Stimulated activated naive B cell treated with anti-CD40 and anti-IgM and Interleukin-4, amounts not matched to agents 10 μg/mL and 1 μg/mL and 100 μg/mL, for 72 hours (primary cell): ENCODE measurements at regions not wholly inside any gene's neighbourhood (a gene's known extent, or its start where the extent isn't known, plus 50 kb on each side); places are given as distances from the start of the nearest gene placed in this dataset.
"Not testable (repeated sequence)": the region's sequence is repeated elsewhere in the genome, so short reads cannot be mapped to it uniquely, and the experiment has no call there.

ENCODE experiments used
- ATAC-seq, 2 donors: fragments of 150-1000 bp; cut with Tn5 transposase; replicated peaks; 2 replicates each; pipeline ENCODE4 v1.10.0; 2021; ENCODE audit warnings: moderate library complexity in 1 of 2
- DNase-seq: peaks from one replicate; pipeline ENCODE4 v3.0.0; 2021
- H3K27ac Mint-ChIP-seq: one replicate; pipeline ENCODE4 v1.8.0; 2022; ENCODE audit warnings: mild to moderate bottlenecking, mixed read lengths
- H3K27me3 Mint-ChIP-seq, 2 donors: one replicate each; pipeline ENCODE4 v1.8.0; 2022; ENCODE audit warnings: mixed read lengths in 2 of 2
- H3K36me3 Mint-ChIP-seq, 2 donors: one replicate each; pipeline ENCODE4 v1.8.0; 2022; ENCODE audit warnings: mixed read lengths in 2 of 2, mild to moderate bottlenecking in 1 of 2
- H3K4me1 Mint-ChIP-seq, 2 donors: one replicate each; pipeline ENCODE4 v1.8.0; 2022; ENCODE audit warnings: mixed read lengths in 2 of 2, mild to moderate bottlenecking in 1 of 2
- H3K4me3 Mint-ChIP-seq, 2 donors: one replicate each; pipeline ENCODE4 v1.8.0; 2022; ENCODE audit warnings: mild to moderate bottlenecking in 2 of 2, mixed read lengths in 2 of 2, moderate library complexity in 1 of 2
- H3K9me3 Mint-ChIP-seq, 2 donors: one replicate each; pipeline ENCODE4 v1.8.0; 2022; ENCODE audit warnings: mixed read lengths in 2 of 2, mild to moderate bottlenecking in 1 of 2

GRCh38 chr4:74555843-74556242 is 110.9 kb downstream of the AREG start:
- peaks cover 1 to 6% of the 10 kb centered on the region in 2 donors for H3K9me3 Mint-ChIP-seq
- H3K4me3 Mint-ChIP-seq: no peak overlapping the region
- H3K4me1 Mint-ChIP-seq: no peaks in the 10 kb centered on the region
- no peaks in the 10 kb centered on the region for H3K36me3 Mint-ChIP-seq
- H3K27me3 Mint-ChIP-seq: no peaks in the 10 kb centered on the region
- ATAC-seq (no peak), DNase-seq (no peak)
- no peak overlapping the region for H3K27ac Mint-ChIP-seq

- Mint-ChIP-seq H3K9me3 (peaks cover 6 to 12% of the 10 kb centered on the region in 2 donors), H3K27ac (no peak overlapping the region), H3K27me3 (peaks cover 0 to 5% of the 10 kb centered on the region in 2 donors), H3K4me1 (no peaks in the 10 kb centered on the region), H3K4me3 (no peak overlapping the region), H3K36me3 (peaks cover 0 to 4% of the 10 kb centered on the region in 2 donors)
- no peak for ATAC-seq
- no peak for DNase-seq
Measured at GRCh38 chr4:74559853-74560252, 114.9 kb downstream of the AREG start.

GRCh38 chr4:74567981-74568380 is 123.0 kb downstream of the AREG start:
- Mint-ChIP-seq H3K27me3 (peaks cover 0 to 5% of the 10 kb centered on the region in 2 donors), H3K36me3 (peaks cover 0 to 4% of the 10 kb centered on the region in 2 donors)
- DNase-seq: no peak

GRCh38 chr4:74570095-74570494 is 125.2 kb downstream of the AREG start:
- H3K27ac Mint-ChIP-seq: no peak overlapping the region
- H3K9me3 Mint-ChIP-seq: peaks cover 8% of the 10 kb centered on the region in 2 donors
- H3K27me3 Mint-ChIP-seq: peaks cover 0 to 6% of the 10 kb centered on the region in 2 donors
- no peak for DNase-seq
- H3K36me3 Mint-ChIP-seq: no peaks in the 10 kb centered on the region
- no peak overlapping the region for H3K4me3 Mint-ChIP-seq
- ATAC-seq: no peak
- H3K4me1 Mint-ChIP-seq: no peaks in the 10 kb centered on the region

More at GRCh38 chr4:74567981-74568380, 123.0 kb downstream of the AREG start:
- H3K27ac Mint-ChIP-seq: no peak overlapping the region
- no peak overlapping the region for H3K4me3 Mint-ChIP-seq
- ATAC-seq: no peak
- no peaks in the 10 kb centered on the region for H3K4me1 Mint-ChIP-seq
- H3K9me3 Mint-ChIP-seq: peaks cover 11 to 14% of the 10 kb centered on the region in 2 donors

GRCh38 chr4:74578329-74578728 is 133.4 kb downstream of the AREG start:
- ATAC-seq (no peak), DNase-seq (no peak)
- H3K9me3 Mint-ChIP-seq: peaks cover 0 to 2% of the 10 kb centered on the region in 2 donors
- H3K27me3 Mint-ChIP-seq: peaks cover 0 to 15% of the 10 kb centered on the region in 2 donors
- H3K4me3 Mint-ChIP-seq: no peak overlapping the region
- H3K27ac Mint-ChIP-seq: no peak overlapping the region
- no peaks in the 10 kb centered on the region for H3K4me1 Mint-ChIP-seq
- H3K36me3 Mint-ChIP-seq: no peaks in the 10 kb centered on the region

GRCh38 chr4:74578865-74579264 is 133.9 kb downstream of the AREG start:
- not testable (repeated sequence) for ATAC-seq, DNase-seq, H3K4me1 Mint-ChIP-seq, H3K36me3 Mint-ChIP-seq, H3K27ac Mint-ChIP-seq, H3K9me3 Mint-ChIP-seq, H3K4me3 Mint-ChIP-seq
- H3K27me3 Mint-ChIP-seq: peaks cover 0 to 15% of the 10 kb centered on the region in 2 donors

GRCh38 chr4:74583089-74583700 is 138.3 kb downstream of the AREG start:
- no peak overlapping the region for H3K4me3 Mint-ChIP-seq
- no peaks in the 10 kb centered on the region for H3K4me1 Mint-ChIP-seq
- H3K27ac Mint-ChIP-seq: no peak overlapping the region
- no peaks in the 10 kb centered on the region for H3K36me3 Mint-ChIP-seq
- DNase-seq (no peak), ATAC-seq (no peak)
- no peaks in the 10 kb centered on the region for H3K9me3 Mint-ChIP-seq
- peaks cover 0 to 9% of the 10 kb centered on the region in 2 donors for H3K27me3 Mint-ChIP-seq

- ATAC-seq (no peak), DNase-seq (no peak)
- Mint-ChIP-seq H3K27me3 (peaks cover 0 to 9% of the 10 kb centered on the region in 2 donors), H3K9me3 (no peaks in the 10 kb centered on the region), H3K4me1 (no peaks in the 10 kb centered on the region), H3K36me3 (no peaks in the 10 kb centered on the region), H3K27ac (no peak overlapping the region), H3K4me3 (no peak overlapping the region)
Measured at GRCh38 chr4:74583757-74584156, 138.8 kb downstream of the AREG start.

GRCh38 chr4:74588350-74588749 is 143.4 kb downstream of the AREG start:
- Mint-ChIP-seq H3K4me1 (no peaks in the 10 kb centered on the region), H3K27me3 (peaks cover 0 to 6% of the 10 kb centered on the region in 2 donors), H3K9me3 (peaks cover 0 to 4% of the 10 kb centered on the region in 2 donors), H3K27ac (no peak overlapping the region), H3K36me3 (no peaks in the 10 kb centered on the region), H3K4me3 (no peak overlapping the region)
- ATAC-seq (no peak), DNase-seq (no peak)

- Mint-ChIP-seq H3K27me3 (peaks cover 0 to 6% of the 10 kb centered on the region in 2 donors), H3K4me1 (no peaks in the 10 kb centered on the region), H3K27ac (no peak overlapping the region), H3K4me3 (no peak overlapping the region), H3K36me3 (no peaks in the 10 kb centered on the region), H3K9me3 (peaks cover 0 to 4% of the 10 kb centered on the region in 2 donors)
- no peak for ATAC-seq
- no peak for DNase-seq
Measured at GRCh38 chr4:74590476-74590875, 145.5 kb downstream of the AREG start.

GRCh38 chr4:74598611-74599325 is 153.8 kb downstream of the AREG start:
- H3K4me1 Mint-ChIP-seq: no peaks in the 10 kb centered on the region
- peaks cover 12% of the 10 kb centered on the region in 2 donors for H3K9me3 Mint-ChIP-seq
- DNase-seq (no peak), ATAC-seq (no peak)
- no peak overlapping the region for H3K27ac Mint-ChIP-seq
- no peaks in the 10 kb centered on the region for H3K27me3 Mint-ChIP-seq
- no peaks in the 10 kb centered on the region for H3K36me3 Mint-ChIP-seq
- no peak overlapping the region for H3K4me3 Mint-ChIP-seq

GRCh38 chr4:74603186-74603585 is 158.2 kb downstream of the AREG start:
- Mint-ChIP-seq H3K9me3 (no peaks in the 10 kb centered on the region), H3K4me3 (no peak overlapping the region), H3K4me1 (no peaks in the 10 kb centered on the region), H3K27ac (no peak overlapping the region), H3K36me3 (no peaks in the 10 kb centered on the region), H3K27me3 (peaks cover 0 to 7% of the 10 kb centered on the region in 2 donors)
- ATAC-seq: no peak
- no peak for DNase-seq

- no peaks in the 10 kb centered on the region for H3K4me1 Mint-ChIP-seq
- no peak for DNase-seq
Measured at GRCh38 chr4:74608151-74608949, 163.4 kb downstream of the AREG start.

GRCh38 chr4:74610491-74610890 is 165.6 kb downstream of the AREG start:
- peaks cover 0 to under 1% of the 10 kb centered on the region in 2 donors for H3K4me1 Mint-ChIP-seq
- ATAC-seq (no peak), DNase-seq (no peak)
- no peaks in the 10 kb centered on the region for H3K36me3 Mint-ChIP-seq
- no peaks in the 10 kb centered on the region for H3K9me3 Mint-ChIP-seq
- no peak overlapping the region for H3K27ac Mint-ChIP-seq
- peaks cover 7 to 8% of the 10 kb centered on the region in 2 donors for H3K27me3 Mint-ChIP-seq
- H3K4me3 Mint-ChIP-seq: no peak overlapping the region

More at GRCh38 chr4:74608151-74608949, 163.4 kb downstream of the AREG start:
- no peak for ATAC-seq
- no peaks in the 10 kb centered on the region for H3K36me3 Mint-ChIP-seq
- H3K9me3 Mint-ChIP-seq: no peaks in the 10 kb centered on the region
- H3K27me3 Mint-ChIP-seq: peaks cover 6 to 7% of the 10 kb centered on the region in 2 donors
- no peak overlapping the region for H3K27ac Mint-ChIP-seq
- no peak overlapping the region for H3K4me3 Mint-ChIP-seq
